A549 (cell line): ENCODE measurements at regions not wholly inside any gene's neighbourhood (a gene's known extent, or its start where the extent isn't known, plus 50 kb on each side); places are given as distances from the start of the nearest gene placed in this dataset.

Source experiments
- CHD2 ChIP-seq: fragments of 150-350 bp; IDR thresholded peaks from 2 replicates; pipeline ENCODE4 v1.6.1; 2014; ENCODE audit warnings: low read length; ENCODE audit not compliant: partially characterized antibody
- CTCF ChIP-seq: fragments of >200 bp; sonication (Bioruptor Twin); formaldehyde crosslinking; IDR thresholded peaks from 3 replicates; pipeline ENCODE4 v1.5.1; 2016
- EP300 ChIP-seq, 2 experiments: fragments of >200 bp; sonication (Bioruptor Twin); formaldehyde crosslinking; IDR thresholded peaks; 2 replicates in 1 of 2; 3 replicates in 1 of 2; pipeline ENCODE4 v1.6.1; 2016 to 2017
- GATA3 ChIP-seq: IDR thresholded peaks from 2 replicates; pipeline ENCODE4 v1.6.1; 2012; ENCODE audit warnings: borderline replicate concordance
- HDAC2 ChIP-seq: fragments of 200-600 bp; sonication (generic); IDR thresholded peaks from 2 replicates; pipeline ENCODE4 v1.6.1; 2016
- JUN ChIP-seq, 2 experiments: fragments of >200 bp; sonication (Bioruptor Twin); formaldehyde crosslinking; IDR thresholded peaks; 2 replicates in 1 of 2; 3 replicates in 1 of 2; pipeline ENCODE4 v1.6.1; 2016 to 2017
- MAX ChIP-seq: IDR thresholded peaks from 2 replicates; pipeline ENCODE4 v1.6.1; 2012
- POLR2A ChIP-seq: IDR thresholded peaks from 2 replicates; pipeline ENCODE4 v1.6.1; 2012; ENCODE audit warnings: mild to moderate bottlenecking, low read length
- POLR2AphosphoS2 ChIP-seq: conservative IDR thresholded peaks from 2 replicates; pipeline ENCODE4 v1.6.1; 2012; ENCODE audit warnings: low read length, improper control_type of control experiment, inconsistent platforms
- RAD21 ChIP-seq, 2 experiments: fragments of >200 bp in 1 of 2; sonication (Bioruptor Twin) in 1 of 2; formaldehyde crosslinking in 1 of 2; IDR thresholded peaks in 1 of 2; conservative IDR thresholded peaks in 1 of 2; 2 replicates in 1 of 2; 3 replicates in 1 of 2; pipeline ENCODE4 v1.6.1; 2012 to 2018; ENCODE audit warnings: inconsistent platforms in 1 of 2
- RCOR1 ChIP-seq: fragments of 150-350 bp; IDR thresholded peaks from 2 replicates; pipeline ENCODE4 v1.6.1; 2014; ENCODE audit warnings: antibody characterized with exemption, low read length, low read depth

- TF ChIP-seq POLR2A (no peak), POLR2AphosphoS2 (no peak), CHD2 (no peak), HDAC2 (no peak), GATA3 (no peak), CTCF (no peak), RAD21 (conservative IDR thresholded peaks at IDR 0.05 in 1 of 2, IDR thresholded peaks at IDR 0.05 in 1 of 2) (no peak), RCOR1 (no peak), MAX (no peak), EP300 (IDR thresholded peaks at IDR 0.05) (no peak), JUN (IDR thresholded peaks at IDR 0.05) (no peak)
These were observed 202.8 kb upstream of the COPS8 start for GRCh38 chr2:236882930-236883329.
